ENCODE measurements at regions not wholly inside any gene's neighbourhood (a gene's known extent, or its start where the extent isn't known, plus 50 kb on each side); places are given as distances from the start of the nearest gene placed in this dataset.

GRCh38 chr12:93181409-93181965, 196.2 kb upstream of the NUDT4 start:
- no peak for DNase-seq

- peak; percentile 81 for DNase-seq
Measured at GRCh38 chr12:93183940-93184671, 193.6 kb upstream of the NUDT4 start.

DNA sequence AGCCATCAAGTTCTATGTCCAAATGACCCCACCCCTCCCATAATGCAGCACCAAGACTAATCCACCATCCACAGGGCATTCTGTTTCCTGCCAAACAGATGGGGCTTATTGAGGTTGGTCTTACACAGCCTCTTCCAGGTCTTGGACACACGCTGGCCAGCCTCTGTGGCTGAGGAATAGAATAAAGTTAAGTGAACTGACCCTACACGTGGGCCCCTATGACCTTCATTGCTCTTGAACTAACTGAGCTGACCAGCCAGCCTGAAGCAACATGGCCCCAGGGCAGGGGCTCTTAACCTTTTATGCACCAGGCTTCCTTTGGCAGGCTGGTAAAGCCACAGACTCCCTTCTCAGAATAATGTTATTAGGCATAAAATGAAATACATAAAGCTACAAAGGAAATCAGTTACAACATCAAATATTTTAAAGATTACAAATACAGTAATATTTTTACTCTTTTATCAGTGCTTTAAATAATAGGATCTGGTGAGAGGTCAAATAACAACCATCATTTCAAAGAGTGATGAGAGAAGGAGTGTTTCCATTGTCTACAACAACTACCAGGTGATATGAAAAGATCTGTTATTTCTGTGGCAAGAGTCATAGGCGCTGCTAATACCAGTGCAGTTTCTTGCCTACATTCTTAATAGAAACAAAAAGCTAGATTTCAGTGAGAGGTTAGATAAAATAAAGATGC, 192.9 kb upstream of the NUDT4 start:
- DNase-seq, result no peak

- DNase-seq, result no peak
Measured at GRCh38 chr12:93185369-93185741, 192.4 kb upstream of the NUDT4 start.

DNA sequence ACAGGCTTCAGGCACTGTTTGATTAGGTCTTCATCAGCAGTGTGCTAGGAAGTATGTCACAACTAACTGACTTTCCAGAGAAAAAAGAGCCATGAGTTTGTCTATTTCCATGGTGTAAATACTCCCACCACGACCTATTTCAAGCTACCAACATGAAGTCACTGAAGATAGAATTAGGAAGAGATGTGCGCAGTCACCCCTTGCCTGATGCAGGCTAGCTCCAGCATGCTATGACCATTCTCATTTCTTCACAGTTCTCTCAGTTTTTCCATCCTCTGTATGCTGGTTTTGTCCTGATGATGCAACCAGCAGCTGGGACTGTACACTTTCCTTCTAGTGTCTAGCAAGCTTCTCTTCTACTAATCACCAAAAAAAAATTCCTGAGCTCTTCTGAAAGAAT, 191.6 kb upstream of the NUDT4 start:
- DNase-seq, result peak; percentile 22

DNA sequence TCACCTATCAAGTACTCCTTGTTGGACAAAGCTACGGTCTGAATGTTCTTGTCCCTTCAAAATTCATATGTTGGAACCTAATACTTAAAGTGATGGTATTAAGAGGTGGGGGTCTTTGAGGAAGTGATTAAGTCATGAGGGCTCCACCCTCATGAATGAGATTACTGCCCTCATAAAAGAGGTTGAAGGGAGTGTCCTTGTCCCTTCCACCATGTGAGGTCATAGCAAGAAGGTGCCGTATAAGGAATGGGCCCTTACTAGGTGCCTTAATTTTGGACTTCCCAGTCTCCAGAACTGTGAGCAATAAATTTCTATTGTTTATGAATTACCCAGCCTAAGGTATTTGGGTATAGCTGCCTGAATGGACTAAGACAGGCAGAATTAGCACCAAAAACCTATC, 191.1 kb upstream of the NUDT4 start:
- no peak for DNase-seq

DNA sequence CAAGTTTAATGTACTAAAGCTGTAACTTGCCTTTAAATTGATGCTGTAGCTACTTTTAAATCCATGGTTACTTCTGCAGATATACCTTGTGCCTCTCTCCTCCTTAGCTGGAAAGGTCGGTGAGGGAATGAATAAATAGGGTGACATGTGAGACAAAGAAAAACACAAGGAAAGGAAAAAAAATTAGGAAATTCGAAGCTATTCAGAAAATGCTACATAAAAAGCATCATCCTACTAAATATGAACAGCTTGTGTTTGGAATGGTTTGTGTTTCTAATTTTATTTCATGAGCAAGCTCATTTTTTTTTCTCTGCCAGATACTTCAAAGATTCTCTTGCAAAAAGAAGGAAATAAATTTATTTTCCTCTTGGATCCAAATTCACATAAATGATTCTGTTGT, 186.3 kb upstream of the NUDT4 start:
- DNase-seq, result no peak

DNA sequence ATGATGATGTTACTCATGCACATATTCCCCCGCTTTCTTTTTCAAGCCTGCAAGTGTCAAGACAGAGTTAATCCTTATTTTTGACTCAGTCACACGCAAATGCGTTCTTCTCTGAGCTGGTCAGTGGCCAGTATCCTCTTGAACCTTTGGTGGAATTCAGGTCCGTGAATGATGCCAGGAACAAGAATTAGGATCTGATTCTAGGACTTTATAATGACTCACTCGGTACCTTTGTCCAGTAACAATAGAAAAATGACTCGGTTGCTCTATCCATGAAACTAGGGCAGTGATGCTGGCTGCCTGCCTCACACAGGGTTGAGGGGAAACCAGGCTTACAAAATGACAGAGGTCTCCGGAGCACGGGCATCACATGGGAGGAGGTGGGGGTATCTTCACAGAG, 185.8 kb upstream of the NUDT4 start:
- DNase-seq, result no peak

DNA sequence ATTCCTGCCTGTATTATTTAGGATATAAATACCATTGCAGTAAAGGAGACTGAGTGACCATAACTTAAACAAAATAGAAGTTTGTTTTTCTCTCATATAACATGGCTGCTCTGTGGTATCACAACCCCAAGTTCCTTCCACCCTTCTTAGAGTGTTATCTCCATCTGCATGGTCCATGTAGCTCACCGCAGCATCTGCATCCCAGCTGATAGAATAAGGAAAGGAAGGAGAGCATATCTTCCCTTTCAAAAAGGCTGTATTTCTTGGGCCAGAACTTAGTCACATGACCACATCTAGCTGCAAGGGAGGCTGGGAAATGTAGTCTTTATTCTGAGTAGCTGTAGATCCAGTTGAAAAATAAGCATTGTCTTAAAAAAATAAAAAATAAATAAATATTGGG, 184.8 kb upstream of the NUDT4 start:
- no peak for DNase-seq

- no peak for DNase-seq
Measured at GRCh38 chr12:93195511-93195910, 182.2 kb upstream of the NUDT4 start.

DNA sequence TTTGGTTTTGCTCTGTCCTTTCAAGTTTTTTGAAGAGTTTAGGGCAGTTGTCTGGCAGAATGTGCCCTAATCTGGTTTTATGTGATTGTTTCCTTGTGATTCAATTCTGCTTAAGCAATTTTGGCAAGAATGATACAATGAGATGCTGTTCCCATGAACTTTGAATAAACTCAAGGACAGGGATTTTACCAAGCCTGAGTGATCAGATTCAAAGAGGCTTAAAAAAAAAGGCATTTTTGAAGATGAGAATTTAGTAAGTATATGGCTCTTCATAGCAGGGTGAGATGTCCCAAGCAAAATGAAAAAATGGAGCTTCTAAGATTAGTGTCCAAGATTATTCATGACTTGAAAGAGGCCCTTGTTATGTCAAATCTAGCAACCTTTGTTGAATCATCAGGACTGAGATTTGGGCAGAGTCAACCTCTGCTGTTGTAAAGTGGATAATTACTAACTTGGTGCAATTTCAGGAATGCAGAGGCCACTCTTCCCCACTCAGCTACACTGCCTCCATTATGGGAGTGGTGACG, 180.6 kb upstream of the NUDT4 start:
- no peak for DNase-seq

DNA sequence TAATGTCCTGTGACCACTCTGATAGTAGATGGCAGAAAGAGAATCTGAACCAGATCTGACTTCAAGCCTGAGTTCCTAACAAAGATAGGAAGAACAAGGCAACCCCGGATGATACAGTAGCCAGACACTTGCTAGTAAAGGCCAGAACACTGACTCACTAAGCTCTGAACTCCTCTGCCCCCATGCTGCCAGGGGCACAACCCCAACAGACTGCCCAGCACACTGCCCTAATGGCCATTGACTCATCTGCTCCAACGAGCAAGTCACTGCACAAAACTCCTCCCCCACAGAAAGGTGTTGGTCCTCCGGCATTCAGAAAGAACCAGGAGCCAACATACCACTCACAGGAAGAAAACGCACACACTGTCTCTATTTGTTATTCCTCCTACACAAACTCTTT, 179.6 kb upstream of the NUDT4 start:
- DNase-seq, result no peak

DNA sequence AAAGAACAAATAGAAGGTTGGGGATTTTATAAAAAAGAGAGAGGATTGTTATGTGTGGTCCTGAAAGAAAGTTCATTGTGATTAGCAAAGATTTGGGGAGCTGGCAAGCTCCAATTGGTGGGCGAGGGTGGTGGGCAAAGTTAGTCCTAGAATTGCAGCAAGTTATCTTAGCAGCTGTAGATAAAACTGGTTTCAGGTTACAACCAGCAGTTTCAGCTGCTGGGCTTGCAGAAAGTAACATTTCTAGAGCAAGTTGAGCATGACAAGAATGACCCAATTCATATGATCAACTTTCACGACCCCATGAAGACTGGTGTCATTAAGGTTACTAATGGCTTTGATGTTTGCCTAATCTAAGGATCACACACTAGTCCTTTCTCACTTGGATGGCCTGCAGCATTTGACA, 177.9 kb upstream of the NUDT4 start:
- DNase-seq, result no peak

DNA sequence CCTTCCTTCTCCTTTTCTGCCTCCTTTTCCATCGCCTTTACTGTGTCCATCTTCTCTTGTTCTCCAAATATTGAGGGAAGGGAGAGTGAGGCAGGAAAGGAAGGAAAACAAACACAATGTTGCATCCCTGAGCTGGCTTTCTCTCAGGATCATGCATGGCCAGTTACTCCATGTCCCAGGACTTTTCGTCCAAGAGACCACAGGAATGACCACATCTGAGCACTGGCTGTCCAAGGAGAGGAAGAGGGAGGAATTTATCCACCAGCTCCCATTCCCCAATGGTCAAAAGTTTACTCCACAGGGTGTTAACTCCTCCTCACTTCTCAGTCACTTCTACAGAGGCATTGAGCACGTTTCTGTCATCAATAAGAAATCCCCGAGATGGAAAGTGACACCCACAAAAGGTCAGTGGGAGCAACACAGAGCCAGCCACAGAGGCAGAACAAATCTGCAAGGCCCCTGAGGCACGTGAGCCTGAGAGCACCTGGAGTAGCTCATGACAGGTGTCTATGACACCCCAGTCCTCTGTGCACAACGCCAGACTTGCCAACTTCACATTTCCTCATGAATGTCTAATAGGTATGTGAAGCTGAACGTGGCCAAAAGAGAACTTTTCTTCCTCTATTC, 177.3 kb upstream of the NUDT4 start:
- no peak for DNase-seq

DNA sequence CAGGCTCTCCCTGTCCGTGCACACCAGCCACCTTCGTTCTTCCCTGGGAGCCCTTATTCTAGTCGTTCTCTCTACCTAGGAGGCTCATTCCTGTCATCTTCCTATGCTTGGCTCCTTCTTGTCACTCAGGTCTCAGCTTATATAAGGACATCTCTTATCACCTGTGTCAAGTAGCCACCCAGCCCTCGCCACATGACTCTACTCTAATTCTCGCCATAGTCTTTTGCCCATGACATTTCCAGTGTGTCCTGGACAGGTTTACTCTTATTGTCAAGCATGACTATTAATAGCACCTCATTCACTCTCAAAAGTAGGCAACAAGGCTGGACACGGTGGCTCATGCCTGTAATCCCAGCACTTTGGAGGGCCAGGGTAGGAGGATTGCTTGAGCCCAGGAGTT, 175.7 kb upstream of the NUDT4 start:
- DNase-seq, result no peak

DNA sequence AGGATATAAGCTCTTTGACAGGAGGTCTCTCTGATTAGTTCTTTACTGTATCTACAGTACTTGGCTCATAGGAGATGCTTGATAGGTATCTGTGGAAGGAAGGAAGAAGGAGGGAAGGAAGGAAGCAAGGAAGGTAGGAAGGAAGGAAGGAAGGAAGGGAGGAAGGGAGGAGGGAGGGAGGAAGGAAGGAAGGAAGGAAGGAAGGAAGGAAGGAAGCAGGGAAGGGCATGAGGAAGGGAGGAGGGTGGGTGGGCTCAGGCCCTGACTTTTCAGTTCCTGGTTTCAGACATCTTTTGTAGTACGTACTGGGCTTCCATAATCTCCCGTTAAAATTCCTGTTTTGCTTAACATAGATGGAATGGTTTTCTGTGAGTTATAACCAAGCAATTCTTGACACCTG, 175.0 kb upstream of the NUDT4 start:
- DNase-seq, result no peak

- no peak for DNase-seq
Measured at GRCh38 chr12:93203361-93203760, 174.4 kb upstream of the NUDT4 start.

- DNase-seq, result no peak
Measured at GRCh38 chr12:93204896-93205295, 172.8 kb upstream of the NUDT4 start.

- no peak for DNase-seq
Measured at GRCh38 chr12:93205361-93205760, 172.4 kb upstream of the NUDT4 start.

DNA sequence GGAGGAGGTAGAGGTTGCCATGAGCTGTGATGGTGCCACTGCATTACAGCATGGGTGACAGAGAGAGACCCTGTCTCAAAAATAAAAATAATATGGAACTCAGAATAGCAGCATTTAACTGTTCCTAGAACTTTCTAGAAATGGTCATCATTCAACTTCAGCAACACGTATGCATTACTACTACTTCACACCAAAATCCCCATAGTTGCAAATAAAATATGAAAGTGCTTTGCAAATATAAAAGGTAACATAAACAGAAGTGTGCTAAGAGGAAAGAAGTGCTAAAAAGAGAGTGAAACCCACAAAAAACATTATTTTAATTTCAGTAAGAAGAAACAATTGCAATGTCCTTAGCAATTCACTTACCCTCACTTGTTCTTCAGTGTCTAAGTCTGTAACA, 169.7 kb upstream of the NUDT4 start:
- DNase-seq, result no peak

GRCh38 chr12:93214523-93215289, 163.0 kb upstream of the NUDT4 start:
- DNase-seq, result no peak

- no peak for DNase-seq
Measured at GRCh38 chr12:93215290-93215678, 162.4 kb upstream of the NUDT4 start.

- DNase-seq, result no peak
Measured at GRCh38 chr12:93219947-93220346, 157.8 kb upstream of the NUDT4 start.
